Fibroblast of lung (primary cell): ENCODE measurements at regions not wholly inside any gene's neighbourhood (a gene's known extent, or its start where the extent isn't known, plus 50 kb on each side); places are given as distances from the start of the nearest gene placed in this dataset.

Experiments used
- DNase-seq, 2 donors: peaks; one replicate each; pipeline versions ENCODE4 v3.0.0 to v3.0.0-alpha.2; 2010; ENCODE audit warnings: low read depth in 2 of 2
- H2AFZ ChIP-seq: 2 replicates; pipeline ENCODE4 v1.5.1; 2012; ENCODE audit warnings: low read length, control low read depth, inconsistent platforms
- H3K27ac ChIP-seq: 2 replicates; pipeline ENCODE4 v1.5.1; 2011; ENCODE audit warnings: low read length, control low read depth; ENCODE audit not compliant: insufficient read depth
- H3K27me3 ChIP-seq: 2 replicates; pipeline ENCODE4 v1.5.1; 2011; ENCODE audit warnings: mild to moderate bottlenecking, low read length; ENCODE audit not compliant: control insufficient read depth, insufficient read depth
- H3K36me3 ChIP-seq: 2 replicates; pipeline ENCODE4 v1.5.1; 2011; ENCODE audit warnings: low read length; ENCODE audit not compliant: control insufficient read depth, insufficient read depth
- H3K4me1 ChIP-seq: 2 replicates; pipeline ENCODE4 v1.5.1; 2011; ENCODE audit warnings: low read length; ENCODE audit not compliant: control insufficient read depth, insufficient read depth; ENCODE audit errors: extremely low read depth
- H3K4me2 ChIP-seq: 2 replicates; pipeline ENCODE4 v1.5.1; 2011; ENCODE audit warnings: low read length, control low read depth; ENCODE audit not compliant: insufficient read depth; ENCODE audit errors: extremely low read depth
- H3K4me3 ChIP-seq, 4 experiments: fragments of 200-600 bp in 1 of 4; sonication (generic) in 1 of 4; replicated peaks in 1 of 4; 2 replicates each; pipeline ENCODE4 v1.5.1; 2011 to 2016; ENCODE audit warnings: low read length in 4 of 4, low read depth in 3 of 4, mild to moderate bottlenecking in 3 of 4, control low read depth in 2 of 4, inconsistent platforms in 1 of 4, mixed read lengths in 1 of 4; ENCODE audit not compliant: insufficient read depth in 1 of 4; ENCODE audit errors: control extremely low read depth in 1 of 4
- H3K79me2 ChIP-seq: 2 replicates; pipeline ENCODE4 v1.5.1; 2012; ENCODE audit warnings: mild to moderate bottlenecking, low read length, inconsistent platforms; ENCODE audit not compliant: control insufficient read depth, insufficient read depth
- H3K9ac ChIP-seq: 2 replicates; pipeline ENCODE4 v1.5.1; 2011; ENCODE audit warnings: mild to moderate bottlenecking, low read length, control low read depth; ENCODE audit not compliant: insufficient read depth
- H3K9me3 ChIP-seq: 2 replicates; pipeline ENCODE4 v1.5.1; 2012; ENCODE audit warnings: low read depth, low read length; ENCODE audit not compliant: control insufficient read depth, insufficient read depth
- H4K20me1 ChIP-seq: 2 replicates; pipeline ENCODE4 v1.5.1; 2011; ENCODE audit warnings: low read length; ENCODE audit not compliant: control insufficient read depth, insufficient read depth; ENCODE audit errors: extremely low read depth
- EZH2 ChIP-seq: IDR thresholded peaks from 2 replicates; pipeline ENCODE4 v1.5.1; 2012; ENCODE audit warnings: low read length, control low read depth, mild to moderate bottlenecking; ENCODE audit errors: missing control alignments
- TF ChIP-seq, protein P1 (sequence below), 2 donors: IDR thresholded peaks in 1 of 2; conservative IDR thresholded peaks in 1 of 2; 1 replicate in 1 of 2; 2 replicates in 1 of 2; pipeline ENCODE4 v1.5.1; 2011 to 2012; ENCODE audit warnings: low read length in 2 of 2, control low read depth in 1 of 2, inconsistent platforms in 1 of 2, low read depth in 1 of 2, mild to moderate bottlenecking in 1 of 2

DNA sequence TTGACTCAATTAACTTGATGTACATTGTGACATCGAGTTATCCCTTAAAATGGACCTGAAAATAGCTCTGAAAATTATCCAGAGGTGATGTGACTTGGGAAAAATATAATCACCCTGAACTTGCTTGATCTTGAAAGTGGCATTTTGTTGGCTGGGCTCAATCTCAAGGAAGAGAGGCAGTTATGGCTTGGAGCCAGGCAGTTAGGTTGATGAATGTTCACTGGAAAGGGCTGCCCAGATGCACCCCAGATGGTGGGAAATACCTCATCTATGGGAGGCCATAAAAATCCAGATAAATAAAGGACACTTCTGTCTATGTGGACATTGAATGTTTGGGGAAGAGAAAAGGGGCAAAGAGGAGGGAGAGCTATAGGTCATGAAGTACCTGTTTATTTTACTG lies 55.7 kb upstream of the OR5AN1 start:
- Histone ChIP-seq H3K9ac (no peak overlapping the region), H4K20me1 (no peaks in the 10 kb centered on the region), H3K4me1 (no peaks in the 10 kb centered on the region), H3K27ac (no peak overlapping the region), H3K9me3 (no peaks in the 10 kb centered on the region), H3K36me3 (no peaks in the 10 kb centered on the region), H3K4me3 (no peak overlapping the region), H2AFZ (no peak overlapping the region), H3K4me2 (no peak overlapping the region), H3K27me3 (no peaks in the 10 kb centered on the region), H3K79me2 (no peaks in the 10 kb centered on the region)
- TF ChIP-seq, protein P1, sequence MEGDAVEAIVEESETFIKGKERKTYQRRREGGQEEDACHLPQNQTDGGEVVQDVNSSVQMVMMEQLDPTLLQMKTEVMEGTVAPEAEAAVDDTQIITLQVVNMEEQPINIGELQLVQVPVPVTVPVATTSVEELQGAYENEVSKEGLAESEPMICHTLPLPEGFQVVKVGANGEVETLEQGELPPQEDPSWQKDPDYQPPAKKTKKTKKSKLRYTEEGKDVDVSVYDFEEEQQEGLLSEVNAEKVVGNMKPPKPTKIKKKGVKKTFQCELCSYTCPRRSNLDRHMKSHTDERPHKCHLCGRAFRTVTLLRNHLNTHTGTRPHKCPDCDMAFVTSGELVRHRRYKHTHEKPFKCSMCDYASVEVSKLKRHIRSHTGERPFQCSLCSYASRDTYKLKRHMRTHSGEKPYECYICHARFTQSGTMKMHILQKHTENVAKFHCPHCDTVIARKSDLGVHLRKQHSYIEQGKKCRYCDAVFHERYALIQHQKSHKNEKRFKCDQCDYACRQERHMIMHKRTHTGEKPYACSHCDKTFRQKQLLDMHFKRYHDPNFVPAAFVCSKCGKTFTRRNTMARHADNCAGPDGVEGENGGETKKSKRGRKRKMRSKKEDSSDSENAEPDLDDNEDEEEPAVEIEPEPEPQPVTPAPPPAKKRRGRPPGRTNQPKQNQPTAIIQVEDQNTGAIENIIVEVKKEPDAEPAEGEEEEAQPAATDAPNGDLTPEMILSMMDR (conservative IDR thresholded peaks at IDR 0.05 in 1 of 2, IDR thresholded peaks at IDR 0.05 in 1 of 2; ENCODE audit: low read depth in 1 of 2, low read length in 2 of 2) = no peak
- no peak for TF ChIP-seq EZH2
- DNase-seq = no peak

DNA sequence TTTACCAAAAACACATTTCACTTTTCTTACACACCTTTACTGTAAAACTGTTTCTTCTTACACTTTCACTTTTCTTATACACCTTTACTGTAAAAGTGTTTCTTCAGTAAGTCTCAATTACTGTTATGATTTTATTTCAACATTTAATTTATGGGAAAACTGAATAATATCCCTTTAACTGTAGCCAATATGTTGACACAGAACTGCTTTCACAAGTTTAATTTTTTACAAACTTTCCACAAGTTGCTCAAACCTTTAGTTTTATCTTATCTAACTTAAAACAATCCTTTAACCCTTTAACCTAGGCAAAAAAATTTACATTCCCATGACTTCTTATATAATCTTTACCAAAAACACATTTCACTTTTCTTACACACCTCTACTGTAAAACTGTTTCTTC lies 63.3 kb upstream of the OR5AN1 start:
- Histone ChIP-seq H3K4me3 (no peak overlapping the region), H3K36me3 (no peaks in the 10 kb centered on the region), H3K27ac (no peak overlapping the region), H2AFZ (no peak overlapping the region), H3K9ac (no peak overlapping the region), H3K4me1 (no peaks in the 10 kb centered on the region), H3K4me2 (no peak overlapping the region), H3K79me2 (no peaks in the 10 kb centered on the region), H3K27me3 (no peaks in the 10 kb centered on the region), H3K9me3 (no peaks in the 10 kb centered on the region), H4K20me1 (no peaks in the 10 kb centered on the region)
- DNase-seq = no peak
- TF ChIP-seq, protein P1 (conservative IDR thresholded peaks at IDR 0.05 in 1 of 2, IDR thresholded peaks at IDR 0.05 in 1 of 2; ENCODE audit: low read depth in 1 of 2, low read length in 2 of 2) = no peak
- no peak for TF ChIP-seq EZH2

DNA sequence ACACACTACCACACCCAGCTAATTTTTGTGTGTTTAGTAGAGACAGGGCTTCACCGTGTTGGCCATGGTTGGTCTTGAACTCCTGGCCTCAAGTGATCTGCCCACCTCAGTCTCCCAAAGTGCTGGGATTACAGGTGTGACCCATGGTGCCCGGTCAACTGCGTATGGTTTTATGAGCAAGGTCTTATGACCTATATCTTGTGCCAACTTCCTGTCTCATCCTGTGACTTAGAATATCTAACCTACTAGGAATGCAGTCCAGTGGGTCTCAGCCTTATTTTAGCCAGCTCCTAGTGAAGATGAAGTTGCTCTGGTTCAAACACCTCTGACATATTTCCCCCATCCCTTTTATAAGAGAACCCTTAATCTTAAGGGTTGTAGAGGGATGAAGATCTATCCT lies 66.1 kb upstream of the OR5AN1 start:
- DNase-seq = no peak
- Histone ChIP-seq H3K9me3 (no peaks in the 10 kb centered on the region), H4K20me1 (no peaks in the 10 kb centered on the region), H3K9ac (no peak overlapping the region), H3K27ac (no peak overlapping the region), H3K4me3 (no peak overlapping the region), H3K79me2 (no peaks in the 10 kb centered on the region), H2AFZ (no peak overlapping the region), H3K36me3 (no peaks in the 10 kb centered on the region), H3K4me2 (no peak overlapping the region), H3K4me1 (no peaks in the 10 kb centered on the region), H3K27me3 (peaks cover 2% of the 10 kb centered on the region)
- TF ChIP-seq, protein P1 (conservative IDR thresholded peaks at IDR 0.05 in 1 of 2, IDR thresholded peaks at IDR 0.05 in 1 of 2; ENCODE audit: low read depth in 1 of 2, low read length in 2 of 2) = no peak
- TF ChIP-seq EZH2 = no peak
